Panc1 (cell line): ENCODE measurements at regions not wholly inside any gene's neighbourhood (a gene's known extent, or its start where the extent isn't known, plus 50 kb on each side); places are given as distances from the start of the nearest gene placed in this dataset.

ENCODE experiments used
- ATAC-seq: fragments of 200-7000 bp; cut with Tn5 transposase; 2 replicates; pipeline ENCODE4 v1.9.1; 2020; ENCODE audit warnings: mild to moderate bottlenecking, moderate library complexity
- BruUV-seq: library from RNA; stranded (reverse); fragments of 400-500 nt; replicated peaks from 2 replicates; lab custom pipeline; 2021; lab: Mats Ljungman, UMichigan
- CTCF ChIA-PET: fragments of 300-600 bp; sonication (Branson Sonifier 250); formaldehyde crosslinking; loops from one replicate; lab custom pipeline; 2022; ENCODE audit warnings: antibody characterized with exemption; lab: Charles Lee
- POLR2A ChIA-PET: fragments of 300-600 bp; sonication (Branson Sonifier 250); formaldehyde crosslinking; loops from one replicate; lab custom pipeline; 2022; ENCODE audit warnings: antibody characterized with exemption; lab: Charles Lee
- DNase-seq: peaks from one replicate; pipeline ENCODE4 v3.0.0-alpha.2; 2010; ENCODE audit warnings: low read depth, low spot score
- H3K27ac ChIP-seq: 2 replicates; pipeline ENCODE4 v1.5.1; 2011; ENCODE audit warnings: mild to moderate bottlenecking, low read length, inconsistent platforms
- H3K27me3 ChIP-seq: fragments of 200-500 bp; sonication (Bioruptor generic); 2 replicates; pipeline ENCODE4 v1.6.0; 2014; ENCODE audit warnings: low read length, inconsistent platforms; ENCODE audit not compliant: control insufficient read depth, insufficient read depth
- H3K36me3 ChIP-seq: fragments of 200-500 bp; sonication (Bioruptor generic); 2 replicates; pipeline ENCODE4 v1.5.1; 2014; ENCODE audit warnings: inconsistent platforms, mild to moderate bottlenecking, low read length, moderate library complexity; ENCODE audit not compliant: control insufficient read depth, insufficient read depth
- H3K4me1 ChIP-seq: 2 replicates; pipeline ENCODE4 v1.5.1; 2011; ENCODE audit warnings: inconsistent platforms, mild to moderate bottlenecking, low read length, moderate library complexity; ENCODE audit not compliant: control insufficient read depth, insufficient read depth
- H3K4me3 ChIP-seq, 2 experiments: 2 replicates each; pipeline ENCODE4 v1.5.1; 2011 to 2012; ENCODE audit warnings: low read depth in 2 of 2, low read length in 2 of 2, mild to moderate bottlenecking in 2 of 2, inconsistent platforms in 1 of 2, moderate library complexity in 1 of 2
- H3K9me3 ChIP-seq: fragments of 200-500 bp; sonication (Bioruptor generic); 2 replicates; pipeline ENCODE4 v1.5.1; 2014; ENCODE audit warnings: low read depth, mild to moderate bottlenecking, inconsistent platforms, low read length, moderate library complexity; ENCODE audit not compliant: control insufficient read depth, insufficient read depth
- CTCF ChIP-seq: fragments of 450-650 bp; IDR thresholded peaks from 2 replicates; pipeline ENCODE4 v1.5.1; 2017; ENCODE audit warnings: mild to moderate bottlenecking
- POLR2AphosphoS5 ChIP-seq: IDR thresholded peaks from 2 replicates; pipeline ENCODE4 v1.6.1; 2012; ENCODE audit warnings: mild to moderate bottlenecking, low read depth, low read length, moderate library complexity
- REST ChIP-seq, 2 experiments: IDR thresholded peaks; 2 replicates each; pipeline ENCODE4 v1.6.1; 2011 to 2012; ENCODE audit warnings: low read depth in 2 of 2, control low read depth in 1 of 2, low read length in 1 of 2, mild to moderate bottlenecking in 1 of 2, moderate library complexity in 1 of 2; ENCODE audit not compliant: insufficient read depth in 1 of 2
- SIN3A ChIP-seq: IDR thresholded peaks from 2 replicates; pipeline ENCODE4 v1.6.1; 2012; ENCODE audit warnings: low read depth, mild to moderate bottlenecking, low read length, moderate library complexity, borderline replicate concordance; ENCODE audit not compliant: insufficient read depth
- TCF7L2 ChIP-seq: IDR thresholded peaks from 2 replicates; pipeline ENCODE4 v1.6.1; 2011; ENCODE audit warnings: mild to moderate bottlenecking, low read depth, low read length, inconsistent platforms
- in situ Hi-C: cut with HindIII; loops from 2 replicates; pipeline ENCODE4 v1.10.0; 2016; ENCODE audit warnings: low sequenced_read_pairs, low pct_unique_long_range_greater_than_20kb
- intact Hi-C: fragments of 100-400 bp; cut with micrococcal nuclease; formaldehyde crosslinking; loops from one replicate; pipeline ENCODE4 v1.10.0; 2022; ENCODE audit not compliant: unreplicated experiment

- POLR2A ChIA-PET: no interaction called here
- H3K4me1 ChIP-seq: no peaks in the 10 kb centered on the region
- TF ChIP-seq TCF7L2 (no peak), POLR2AphosphoS5 (no peak), CTCF (no peak), SIN3A (no peak), REST (IDR thresholded peaks at IDR 0.05; ENCODE audit: insufficient read depth in 1 of 2, low read depth in 2 of 2, low read length in 1 of 2) (no peak)
- no peaks in the 10 kb centered on the region for H3K36me3 ChIP-seq
- ATAC-seq (no peak), DNase-seq (no peak)
- CTCF ChIA-PET: no interaction called here
- H3K4me3 ChIP-seq: no peak overlapping the region
- no TSS peak for BruUV-seq
- intact Hi-C loops: no loop called here
- in situ Hi-C loops: no loop called here
- H3K27me3 ChIP-seq: peaks cover 14% of the 10 kb centered on the region
- no peaks in the 10 kb centered on the region for H3K9me3 ChIP-seq
- no peak overlapping the region for H3K27ac ChIP-seq
Observed at GRCh38 chr20:48348022-48348421, 479.8 kb downstream of the PREX1 start.

- CTCF ChIA-PET: no interaction called here
- no peaks in the 10 kb centered on the region for H3K36me3 ChIP-seq
- H3K9me3 ChIP-seq: no peaks in the 10 kb centered on the region
- BruUV-seq: no TSS peak
- DNase-seq (no peak), ATAC-seq (no peak)
- peaks cover 5% of the 10 kb centered on the region; the same call in 1 of the 2 replicates for H3K27me3 ChIP-seq
- POLR2A ChIA-PET: no interaction called here
- in situ Hi-C loops: no loop called here
- no peak for TF ChIP-seq POLR2AphosphoS5
- H3K27ac ChIP-seq: no peak overlapping the region
- intact Hi-C loops: no loop called here
- no peak overlapping the region for H3K4me3 ChIP-seq
- peaks cover 5% of the 10 kb centered on the region for H3K4me1 ChIP-seq
Observed at GRCh38 chr20:48342822-48343513, 484.8 kb downstream of the PREX1 start.

- ChIA-PET POLR2A (no interaction called here), CTCF (no interaction called here)
- DNase-seq (no peak), ATAC-seq (no peak)
- no peak overlapping the region for H3K27ac ChIP-seq
- in situ Hi-C loops: no loop called here
- no peaks in the 10 kb centered on the region for H3K36me3 ChIP-seq
- TF ChIP-seq CTCF: no peak
- TF ChIP-seq POLR2AphosphoS5: no peak
- TF ChIP-seq TCF7L2: no peak
- no peak for TF ChIP-seq SIN3A
- no peak for TF ChIP-seq REST (IDR thresholded peaks at IDR 0.05; ENCODE audit: insufficient read depth in 1 of 2, low read depth in 2 of 2, low read length in 1 of 2)
- H3K27me3 ChIP-seq: peaks cover 4% of the 10 kb centered on the region
- intact Hi-C loops: no loop called here
- no peaks in the 10 kb centered on the region for H3K9me3 ChIP-seq
- H3K4me3 ChIP-seq: no peak overlapping the region
- BruUV-seq: no TSS peak
- peaks cover 5% of the 10 kb centered on the region for H3K4me1 ChIP-seq
Observed at GRCh38 chr20:48340883-48341281, 486.9 kb downstream of the PREX1 start.
